Thyroid gland (tissue), 4 donors: ENCODE measurements at regions not wholly inside any gene's neighbourhood (a gene's known extent, or its start where the extent isn't known, plus 50 kb on each side); places are given as distances from the start of the nearest gene placed in this dataset.

ENCODE experiments used
- DNase-seq, 2 donors: peaks; one replicate each; pipeline ENCODE4 v3.0.0-alpha.2; 2019
- H3K27ac ChIP-seq, 3 donors: fragments of 200-600 bp; sonication (generic); 1 replicate in 2 of 3; 2 replicates in 1 of 3; pipeline ENCODE4 v1.5.1; 2016 to 2019; ENCODE audit warnings: mild to moderate bottlenecking in 1 of 3, moderate library complexity in 1 of 3
- H3K27me3 ChIP-seq: fragments of 200-600 bp; sonication (generic); one replicate; pipeline ENCODE4 v1.5.1; 2019
- H3K36me3 ChIP-seq, 2 donors: fragments of 200-600 bp; sonication (generic); one replicate each; pipeline ENCODE4 v1.5.1; 2016 to 2019
- H3K4me1 ChIP-seq, 2 donors: fragments of 200-600 bp; sonication (generic); one replicate each; pipeline ENCODE4 v1.5.1; 2017 to 2019
- H3K4me3 ChIP-seq, 3 donors: fragments of 200-600 bp; sonication (generic); replicated peaks in 1 of 3; 1 replicate in 2 of 3; 2 replicates in 1 of 3; pipeline ENCODE4 v1.5.1; 2016; ENCODE audit warnings: mild to moderate bottlenecking in 1 of 3
- H3K9me3 ChIP-seq: fragments of 200-600 bp; sonication (generic); one replicate; pipeline ENCODE4 v1.5.1; 2017
- POLR2A ChIP-seq, 2 donors: fragments of 450-650 bp; IDR thresholded peaks; one replicate each; pipeline ENCODE4 v1.6.1; 2017; ENCODE audit warnings: antibody characterized with exemption in 2 of 2, mild to moderate bottlenecking in 2 of 2, moderate library complexity in 1 of 2
- WGBS, 2 donors: methylation state at CpG; one replicate each; pipeline ENCODE4 v1.1.5; 2017; 5-methylcytosine and 5-hydroxymethylcytosine counted together
- intact Hi-C: fragments of 100-400 bp; cut with DNase I; formaldehyde crosslinking; loops from one replicate; pipeline ENCODE4 v1.15.1; 2023
- TF ChIP-seq, protein P1 (sequence below), 6 experiments: fragments of 200-600 bp in 3 of 6; fragments of 450-650 bp in 3 of 6; sonication (generic) in 3 of 6; IDR thresholded peaks; one replicate each; pipeline ENCODE4 v1.5.1; 2016 to 2019; ENCODE audit warnings: antibody characterized with exemption in 6 of 6, mild to moderate bottlenecking in 2 of 6, inconsistent platforms in 1 of 6, moderate library complexity in 1 of 6

- H3K27ac ChIP-seq = no peak overlapping the region
- H3K27me3 ChIP-seq = no peaks in the 10 kb centered on the region
- no peak overlapping the region for H3K4me3 ChIP-seq
- no peaks in the 10 kb centered on the region for H3K9me3 ChIP-seq
- 65 to 80% methylated on average over 4 of the region's 4 CpGs for WGBS, 2 donors
- intact Hi-C loops = loop anchor here (5.0 kb wide), 2 partner anchors 116 to 661 kb away; no protein-coding TSS in a partner anchor
- no peaks in the 10 kb centered on the region for H3K4me1 ChIP-seq
- no peaks in the 10 kb centered on the region for H3K36me3 ChIP-seq
- no peak for DNase-seq
- no peak for TF ChIP-seq POLR2A (IDR thresholded peaks at IDR 0.05)
- TF ChIP-seq, protein P1, sequence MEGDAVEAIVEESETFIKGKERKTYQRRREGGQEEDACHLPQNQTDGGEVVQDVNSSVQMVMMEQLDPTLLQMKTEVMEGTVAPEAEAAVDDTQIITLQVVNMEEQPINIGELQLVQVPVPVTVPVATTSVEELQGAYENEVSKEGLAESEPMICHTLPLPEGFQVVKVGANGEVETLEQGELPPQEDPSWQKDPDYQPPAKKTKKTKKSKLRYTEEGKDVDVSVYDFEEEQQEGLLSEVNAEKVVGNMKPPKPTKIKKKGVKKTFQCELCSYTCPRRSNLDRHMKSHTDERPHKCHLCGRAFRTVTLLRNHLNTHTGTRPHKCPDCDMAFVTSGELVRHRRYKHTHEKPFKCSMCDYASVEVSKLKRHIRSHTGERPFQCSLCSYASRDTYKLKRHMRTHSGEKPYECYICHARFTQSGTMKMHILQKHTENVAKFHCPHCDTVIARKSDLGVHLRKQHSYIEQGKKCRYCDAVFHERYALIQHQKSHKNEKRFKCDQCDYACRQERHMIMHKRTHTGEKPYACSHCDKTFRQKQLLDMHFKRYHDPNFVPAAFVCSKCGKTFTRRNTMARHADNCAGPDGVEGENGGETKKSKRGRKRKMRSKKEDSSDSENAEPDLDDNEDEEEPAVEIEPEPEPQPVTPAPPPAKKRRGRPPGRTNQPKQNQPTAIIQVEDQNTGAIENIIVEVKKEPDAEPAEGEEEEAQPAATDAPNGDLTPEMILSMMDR (IDR thresholded peaks at IDR 0.05) = no peak
Measured at GRCh38 chr11:128171506-128171905, 415.9 kb downstream of the ETS1 start.

- Histone ChIP-seq H3K27ac (no peak overlapping the region), H3K4me1 (no peaks in the 10 kb centered on the region), H3K27me3 (no peaks in the 10 kb centered on the region), H3K4me3 (no peak overlapping the region), H3K9me3 (no peaks in the 10 kb centered on the region), H3K36me3 (no peaks in the 10 kb centered on the region)
- WGBS, 2 donors = 84% methylated on average over 4 of the region's 4 CpGs
- intact Hi-C loops = no loop called here
- no peak for DNase-seq
- TF ChIP-seq, protein P1 (IDR thresholded peaks at IDR 0.05) = no peak
- no peak for TF ChIP-seq POLR2A (IDR thresholded peaks at IDR 0.05)
Measured at GRCh38 chr11:128165572-128165971, 421.8 kb downstream of the ETS1 start.

DNA sequence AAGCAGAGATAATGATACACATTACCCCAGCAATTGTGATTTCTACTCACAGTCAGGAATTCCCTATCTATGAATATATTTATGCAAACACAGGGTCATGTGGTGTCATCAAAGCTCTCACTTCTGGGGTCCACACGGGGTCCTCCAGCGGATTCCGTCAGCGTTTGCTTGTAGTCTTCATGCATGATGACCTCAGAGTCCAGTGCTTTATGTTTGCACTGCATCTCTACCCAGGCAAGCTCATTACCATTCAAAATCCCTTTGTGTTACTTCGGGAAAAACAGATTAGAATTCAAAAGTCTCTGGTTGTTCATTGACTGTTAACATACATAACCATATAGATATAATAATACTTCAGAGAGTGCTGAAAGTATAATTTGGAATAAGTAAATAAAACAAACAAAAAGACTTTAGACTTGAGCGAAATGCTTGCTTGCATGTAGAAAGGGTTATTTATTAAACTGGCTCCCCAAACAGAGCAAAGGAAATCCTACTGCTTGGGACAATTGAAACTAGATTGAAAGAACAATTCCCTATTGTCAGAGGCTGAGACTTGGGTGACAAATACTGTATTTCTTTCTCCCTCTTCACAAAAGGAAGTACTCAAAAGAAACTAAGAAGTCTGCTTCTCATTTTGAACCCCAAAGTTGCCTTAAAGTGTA is 423.1 kb downstream of the ETS1 start:
- H3K9me3 ChIP-seq = no peaks in the 10 kb centered on the region
- intact Hi-C loops = no loop called here
- no peaks in the 10 kb centered on the region for H3K36me3 ChIP-seq
- 62 to 69% methylated on average over 6 of the region's 6 CpGs for WGBS, 2 donors
- TF ChIP-seq, protein P1 (IDR thresholded peaks at IDR 0.05) = no peak
- TF ChIP-seq POLR2A (IDR thresholded peaks at IDR 0.05) = no peak
- no peaks in the 10 kb centered on the region for H3K4me1 ChIP-seq
- no peak for DNase-seq
- H3K27me3 ChIP-seq = no peaks in the 10 kb centered on the region
- no peak overlapping the region for H3K4me3 ChIP-seq
- no peak overlapping the region for H3K27ac ChIP-seq

DNA sequence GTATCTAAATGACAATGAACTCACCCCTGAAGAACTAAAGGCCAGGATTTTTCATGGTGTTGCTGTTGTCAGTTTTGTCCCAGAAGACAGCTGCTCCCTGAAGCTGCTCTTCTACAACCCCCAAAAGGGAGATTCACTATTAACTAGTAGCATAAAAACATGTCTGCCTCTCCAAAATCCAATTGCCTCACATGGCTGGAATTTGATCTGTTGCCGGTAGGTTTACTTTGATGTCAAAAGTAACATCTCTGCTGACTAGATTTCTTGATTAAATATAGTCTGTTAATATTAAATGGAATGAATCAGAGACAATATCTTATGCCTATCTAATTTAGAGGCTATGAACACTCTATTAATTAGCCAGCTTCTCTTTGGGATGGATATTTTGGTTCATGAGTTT is 425.4 kb downstream of the ETS1 start:
- TF ChIP-seq POLR2A (IDR thresholded peaks at IDR 0.05) = no peak
- TF ChIP-seq, protein P1 (IDR thresholded peaks at IDR 0.05) = no peak
- WGBS, 2 donors = 92 to 98% methylated on average over 1 of the region's 1 CpG
- DNase-seq = no peak
- intact Hi-C loops = no loop called here
- Histone ChIP-seq H3K27me3 (no peaks in the 10 kb centered on the region), H3K4me1 (peaks cover 1 to 8% of the 10 kb centered on the region in 2 donors), H3K9me3 (no peaks in the 10 kb centered on the region), H3K4me3 (no peak overlapping the region), H3K27ac (no peak overlapping the region), H3K36me3 (no peaks in the 10 kb centered on the region)

GRCh38 chr11:128161436-128161835 is 425.9 kb downstream of the ETS1 start:
- no peak for DNase-seq
- TF ChIP-seq, protein P1 (IDR thresholded peaks at IDR 0.05) = no peak
- TF ChIP-seq POLR2A (IDR thresholded peaks at IDR 0.05) = no peak
- Histone ChIP-seq H3K9me3 (no peaks in the 10 kb centered on the region), H3K27ac (no peak overlapping the region), H3K4me1 (peaks cover 7 to 12% of the 10 kb centered on the region in 2 donors), H3K4me3 (no peak overlapping the region), H3K27me3 (no peaks in the 10 kb centered on the region), H3K36me3 (no peaks in the 10 kb centered on the region)
- 77 to 96% methylated on average over 1 of the region's 1 CpG for WGBS, 2 donors
- intact Hi-C loops = no loop called here
